Skeletal muscle satellite cell (primary cell): ENCODE measurements at regions not wholly inside any gene's neighbourhood (a gene's known extent, or its start where the extent isn't known, plus 50 kb on each side); places are given as distances from the start of the nearest gene placed in this dataset.

Experiments used
- H3K27me3 ChIP-seq: 2 replicates; pipeline ENCODE4 v1.7.0; 2013; ENCODE audit warnings: low read length; ENCODE audit not compliant: control insufficient read depth, insufficient read depth
- H3K36me3 ChIP-seq: 2 replicates; pipeline ENCODE4 v1.7.0; 2013; ENCODE audit warnings: mild to moderate bottlenecking, control low read depth, low read length; ENCODE audit not compliant: insufficient read depth
- H3K4me1 ChIP-seq: 2 replicates; pipeline ENCODE4 v1.7.0; 2013; ENCODE audit warnings: low read length; ENCODE audit not compliant: control insufficient read depth, insufficient read depth
- H3K4me2 ChIP-seq: 2 replicates; pipeline ENCODE4 v1.7.0; 2013; ENCODE audit warnings: mild to moderate bottlenecking, low read length
- H3K4me3 ChIP-seq: 2 replicates; pipeline ENCODE4 v1.7.0; 2013; ENCODE audit warnings: low read length
- H3K9ac ChIP-seq: 2 replicates; pipeline ENCODE4 v1.7.0; 2013; ENCODE audit warnings: mild to moderate bottlenecking, low read depth, low read length, moderate library complexity
- H3K9me3 ChIP-seq: replicated peaks from 2 replicates; pipeline ENCODE4 v1.7.0; 2013; ENCODE audit warnings: mild to moderate bottlenecking, control low read depth, low read length

GRCh38 chr14:101192661-101193000, 289.1 kb upstream of the RTL1 start:
- Histone ChIP-seq H3K27me3 (peaks cover 4% of the 10 kb centered on the region), H3K4me2 (no peak overlapping the region), H3K4me1 (no peaks in the 10 kb centered on the region), H3K36me3 (no peaks in the 10 kb centered on the region), H3K9me3 (no peaks in the 10 kb centered on the region), H3K9ac (no peak overlapping the region), H3K4me3 (no peak overlapping the region)

DNA sequence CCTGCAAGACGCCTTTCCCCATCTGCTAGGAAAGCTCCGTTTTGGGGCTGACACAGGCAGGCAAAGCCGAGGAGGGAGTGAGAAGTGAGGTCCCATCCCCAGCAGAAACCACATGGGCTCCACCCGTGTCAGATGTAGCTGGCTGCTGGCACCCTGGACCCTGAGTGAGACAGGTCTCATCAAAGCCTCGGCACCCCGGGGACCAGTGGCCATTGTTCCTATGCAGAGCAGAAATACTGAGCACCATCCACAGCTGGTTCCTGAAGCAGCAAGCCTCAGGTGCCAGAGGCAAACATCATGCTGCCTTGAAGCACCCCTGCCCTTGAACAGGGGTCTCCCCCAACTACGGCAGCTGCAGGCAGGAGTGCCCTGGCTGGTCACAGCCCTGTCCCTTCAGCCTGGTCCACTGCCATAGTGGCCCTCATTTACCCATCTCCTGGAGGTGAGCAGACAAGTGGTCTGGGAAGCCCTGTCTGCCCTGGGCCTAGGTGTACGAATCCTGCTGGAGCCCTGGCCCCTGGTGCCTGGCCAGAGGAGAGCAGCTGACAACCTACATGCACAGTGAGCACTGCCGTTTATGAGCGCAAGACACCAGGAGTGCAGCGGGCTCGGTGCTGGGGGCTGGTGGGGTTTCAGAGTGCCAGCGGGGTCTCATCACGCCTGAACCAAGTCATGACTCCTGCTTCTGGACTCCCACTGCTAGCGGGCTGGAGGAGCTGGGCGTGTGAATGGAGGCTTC, 289.8 kb upstream of the RTL1 start:
- peaks cover 4% of the 10 kb centered on the region for H3K27me3 ChIP-seq
- no peak overlapping the region for H3K4me2 ChIP-seq
- H3K9me3 ChIP-seq, result no peaks in the 10 kb centered on the region
- no peaks in the 10 kb centered on the region for H3K4me1 ChIP-seq
- H3K36me3 ChIP-seq, result no peaks in the 10 kb centered on the region
- no peak overlapping the region for H3K4me3 ChIP-seq
- H3K9ac ChIP-seq, result no peak overlapping the region

- Histone ChIP-seq H3K9ac (no peak overlapping the region), H3K4me2 (no peak overlapping the region), H3K4me3 (no peak overlapping the region), H3K4me1 (no peaks in the 10 kb centered on the region), H3K27me3 (peaks cover 4% of the 10 kb centered on the region), H3K9me3 (no peaks in the 10 kb centered on the region), H3K36me3 (no peaks in the 10 kb centered on the region)
These were observed 290.4 kb upstream of the RTL1 start for GRCh38 chr14:101193845-101194372.

DNA sequence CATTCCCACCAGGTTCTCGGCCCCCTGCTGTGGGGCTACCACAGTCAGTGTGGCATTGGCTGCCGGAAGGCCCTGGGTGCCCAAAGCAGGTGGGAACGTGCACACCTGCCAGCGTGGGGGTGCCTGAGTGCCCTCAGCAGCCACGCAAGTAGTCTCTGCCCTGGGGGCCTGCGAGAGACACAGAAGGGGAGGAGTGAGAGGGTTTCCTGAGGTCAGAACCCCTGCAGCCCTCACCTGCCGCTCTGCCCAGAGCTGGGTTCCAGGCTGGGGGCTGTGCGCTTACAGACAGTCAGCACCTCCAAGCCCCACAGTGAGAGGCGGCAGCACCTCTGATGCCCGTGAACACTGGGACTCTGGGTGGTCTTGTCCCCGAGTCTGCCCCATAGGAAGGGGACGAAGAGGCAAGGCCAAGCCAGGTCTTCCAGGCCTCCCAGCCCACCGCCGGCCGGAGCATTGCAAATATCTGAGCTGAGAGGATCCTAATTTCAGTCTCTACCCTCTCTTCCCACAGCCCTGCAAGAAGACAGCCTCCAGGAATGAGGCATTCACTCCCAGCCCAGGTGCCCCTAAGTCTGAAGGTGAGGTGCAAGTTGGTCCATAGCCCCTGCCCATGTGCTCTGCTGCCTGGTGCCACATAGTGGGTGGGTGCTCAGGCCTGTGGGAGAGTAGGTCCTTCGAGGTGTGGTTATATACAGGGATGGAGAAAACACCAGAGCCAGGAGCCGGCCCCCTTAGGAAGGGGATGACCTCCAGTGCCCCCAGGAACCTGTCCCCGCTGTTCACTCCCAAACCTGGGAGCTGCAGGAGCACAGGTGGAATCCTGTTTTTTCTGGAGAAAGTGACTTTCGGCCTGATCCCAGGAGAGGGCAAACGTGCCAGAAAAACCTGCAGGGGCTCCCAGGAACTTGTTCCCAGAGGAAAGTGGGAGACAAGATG, 291.1 kb upstream of the RTL1 start:
- Histone ChIP-seq H3K9me3 (no peaks in the 10 kb centered on the region), H3K4me2 (no peak overlapping the region), H3K36me3 (no peaks in the 10 kb centered on the region), H3K4me1 (no peaks in the 10 kb centered on the region), H3K4me3 (no peak overlapping the region), H3K9ac (no peak overlapping the region), H3K27me3 (peaks cover 4% of the 10 kb centered on the region)

GRCh38 chr14:101195309-101195901, 291.9 kb upstream of the RTL1 start:
- Histone ChIP-seq H3K4me3 (no peak overlapping the region), H3K9me3 (no peaks in the 10 kb centered on the region), H3K36me3 (no peaks in the 10 kb centered on the region), H3K4me1 (no peaks in the 10 kb centered on the region), H3K9ac (no peak overlapping the region), H3K27me3 (peaks cover 4% of the 10 kb centered on the region), H3K4me2 (no peak overlapping the region)

- Histone ChIP-seq H3K9me3 (no peaks in the 10 kb centered on the region), H3K4me2 (no peak overlapping the region), H3K27me3 (peaks cover 4% of the 10 kb centered on the region), H3K4me1 (no peaks in the 10 kb centered on the region), H3K4me3 (no peak overlapping the region), H3K9ac (no peak overlapping the region), H3K36me3 (no peaks in the 10 kb centered on the region)
These were observed 292.7 kb upstream of the RTL1 start for GRCh38 chr14:101196051-101196712.

- H3K9me3 ChIP-seq, result no peaks in the 10 kb centered on the region
- peaks cover 4% of the 10 kb centered on the region for H3K27me3 ChIP-seq
- H3K4me1 ChIP-seq, result no peaks in the 10 kb centered on the region
- H3K4me3 ChIP-seq, result no peak overlapping the region
- no peak overlapping the region for H3K4me2 ChIP-seq
- no peaks in the 10 kb centered on the region for H3K36me3 ChIP-seq
- H3K9ac ChIP-seq, result no peak overlapping the region
These were observed 293.5 kb upstream of the RTL1 start for GRCh38 chr14:101196795-101197590.

DNA sequence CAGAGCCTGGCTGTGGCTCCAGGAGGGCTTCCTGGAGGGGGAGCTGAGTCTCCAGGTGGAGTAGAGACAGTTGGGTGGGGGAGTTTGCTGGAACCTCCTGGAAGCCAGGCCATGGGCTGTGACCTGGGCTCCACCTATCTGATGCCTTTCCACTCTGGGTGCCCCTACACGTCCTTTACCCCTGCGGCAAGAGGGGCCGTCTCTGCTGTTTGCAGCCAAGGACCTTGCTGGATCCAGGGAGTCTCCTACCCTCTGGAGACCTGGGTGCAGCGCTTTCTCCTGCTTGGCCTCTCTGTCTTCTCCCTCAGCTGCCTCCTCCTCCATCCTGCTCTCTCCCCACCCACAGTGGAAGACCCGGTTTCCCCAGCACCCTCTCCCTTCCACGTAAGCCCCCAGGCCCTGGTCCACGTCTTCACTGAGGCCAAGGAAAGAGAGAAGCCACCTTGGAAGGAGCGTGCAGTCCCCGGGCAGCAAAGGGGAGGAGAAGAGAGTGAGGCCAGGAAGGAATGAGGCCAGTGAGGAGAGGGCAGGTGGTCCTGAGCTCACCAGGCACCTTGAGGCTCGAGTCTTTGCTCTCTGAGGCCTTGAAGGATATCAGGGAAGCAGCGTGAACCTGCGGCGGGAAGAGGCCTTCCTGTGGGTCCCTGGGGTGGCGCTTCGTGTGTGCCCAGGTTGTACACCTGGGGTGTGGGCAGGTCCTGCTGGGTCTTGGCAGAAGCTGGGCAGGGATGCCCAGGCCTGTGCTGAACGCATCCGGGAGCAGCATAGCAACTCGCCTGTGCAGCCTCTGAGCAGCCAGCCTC, 294.3 kb upstream of the RTL1 start:
- H3K4me2 ChIP-seq, result no peak overlapping the region
- no peaks in the 10 kb centered on the region for H3K4me1 ChIP-seq
- no peak overlapping the region for H3K9ac ChIP-seq
- H3K4me3 ChIP-seq, result no peak overlapping the region
- no peaks in the 10 kb centered on the region for H3K36me3 ChIP-seq
- no peaks in the 10 kb centered on the region for H3K9me3 ChIP-seq
- H3K27me3 ChIP-seq, result peaks cover 4% of the 10 kb centered on the region

DNA sequence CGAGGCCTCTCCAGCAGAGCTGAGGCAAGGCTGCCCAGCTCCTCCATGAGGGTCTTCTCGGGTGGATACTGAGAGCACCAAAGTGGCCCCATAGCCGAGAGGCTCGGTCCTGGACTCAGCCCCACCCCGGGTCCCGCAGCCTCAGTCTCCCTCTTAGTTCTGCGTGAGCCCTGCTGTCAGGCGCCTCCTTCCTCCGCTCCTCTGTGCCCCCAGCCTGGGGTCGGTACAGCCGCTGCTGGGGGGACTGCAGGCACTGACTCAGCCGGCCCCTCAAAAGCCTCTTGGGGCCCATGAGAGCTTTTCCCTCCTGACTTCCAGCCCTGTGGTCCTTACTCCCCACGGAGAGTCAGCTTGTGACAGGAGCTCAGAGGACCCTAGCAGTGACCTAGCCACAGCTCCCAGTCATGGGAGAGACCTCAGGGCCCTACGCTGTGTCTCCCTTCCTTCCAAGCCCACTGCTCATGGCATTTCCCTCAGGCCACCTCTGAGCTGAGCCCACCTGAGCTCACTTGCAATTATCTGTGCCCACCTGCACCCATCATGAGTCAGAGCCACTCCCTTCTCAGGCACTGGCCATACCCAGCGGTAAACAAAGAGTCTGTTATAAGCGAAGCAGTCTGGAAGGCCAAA, 295.0 kb upstream of the RTL1 start:
- H3K9me3 ChIP-seq, result no peaks in the 10 kb centered on the region
- no peak overlapping the region for H3K4me3 ChIP-seq
- H3K36me3 ChIP-seq, result no peaks in the 10 kb centered on the region
- H3K4me1 ChIP-seq, result no peaks in the 10 kb centered on the region
- no peak overlapping the region for H3K4me2 ChIP-seq
- H3K27me3 ChIP-seq, result peaks cover 4% of the 10 kb centered on the region
- no peak overlapping the region for H3K9ac ChIP-seq
